B cell (primary cell): ENCODE measurements at regions not wholly inside any gene's neighbourhood (a gene's known extent, or its start where the extent isn't known, plus 50 kb on each side); places are given as distances from the start of the nearest gene placed in this dataset.

Source experiments
- ATAC-seq: fragments of 200-7000 bp; cut with Tn5 transposase; one replicate; pipeline ENCODE4 v1.10.0; 2021; ENCODE audit warnings: low read depth, mild to moderate bottlenecking, moderate number of reproducible peaks, moderate library complexity
- CTCF ChIA-PET: fragments of 350-600 bp; sonication (Branson Sonifier 250); formaldehyde crosslinking; loops from one replicate; lab custom pipeline; 2021; ENCODE audit warnings: antibody characterized with exemption, inconsistent platforms; lab: Charles Lee
- POLR2A ChIA-PET: fragments of 350-600 bp; sonication (Branson Sonifier 250); formaldehyde crosslinking; loops from one replicate; lab custom pipeline; 2021; ENCODE audit warnings: antibody characterized with exemption; lab: Charles Lee
- DNase-seq: peaks from one replicate; pipeline ENCODE4 v3.0.0; 2013
- H2AFZ ChIP-seq: 2 replicates; pipeline ENCODE4 v1.6.1; 2012; ENCODE audit warnings: mild to moderate bottlenecking, low read depth, low read length; ENCODE audit not compliant: insufficient read depth, poor library complexity, severe bottlenecking
- H3K27ac ChIP-seq, 2 donors: 1 replicate in 1 of 2; 2 replicates in 1 of 2; pipeline ENCODE4 v1.5.1; 2012 to 2013; ENCODE audit warnings: low read length in 2 of 2, mild to moderate bottlenecking in 2 of 2, moderate library complexity in 1 of 2
- H3K27me3 ChIP-seq, 4 experiments: fragments of 200-600 bp in 1 of 4; sonication (generic) in 1 of 4; replicated peaks in 1 of 4; 1 replicate in 2 of 4; 2 replicates in 2 of 4; pipeline versions ENCODE4 v1.6.1 to v1.7.0; 2013 to 2016; ENCODE audit warnings: low read length in 3 of 4, mild to moderate bottlenecking in 2 of 4, mixed read lengths in 1 of 4, moderate library complexity in 1 of 4; ENCODE audit not compliant: insufficient read depth in 4 of 4, control insufficient read depth in 3 of 4; ENCODE audit errors: control extremely low read depth in 1 of 4
- H3K36me3 ChIP-seq, 2 experiments: replicated peaks in 1 of 2; 1 replicate in 1 of 2; 2 replicates in 1 of 2; pipeline versions ENCODE4 v1.6.1 to v1.7.1; 2013; ENCODE audit warnings: low read length in 1 of 2; ENCODE audit not compliant: insufficient read depth in 2 of 2, control insufficient read depth in 1 of 2; ENCODE audit errors: control extremely low read depth in 1 of 2, extremely low read depth in 1 of 2
- H3K4me1 ChIP-seq, 2 donors: fragments of 200-600 bp in 1 of 2; sonication (generic) in 1 of 2; 1 replicate in 1 of 2; 2 replicates in 1 of 2; pipeline versions ENCODE4 v1.5.1 to v1.6.1; 2013 to 2017; ENCODE audit warnings: low read length in 2 of 2; ENCODE audit not compliant: control insufficient read depth in 2 of 2, insufficient read depth in 2 of 2
- H3K4me2 ChIP-seq: replicated peaks from 2 replicates; pipeline ENCODE3; 2012; ENCODE audit warnings: mild to moderate bottlenecking, low read depth, low read length; ENCODE audit not compliant: poor library complexity, severe bottlenecking
- H3K4me3 ChIP-seq, 5 experiments: fragments of 200-600 bp in 1 of 5; sonication (generic) in 1 of 5; 1 replicate in 3 of 5; 2 replicates in 2 of 5; pipeline versions ENCODE4 v1.5.1 to v1.7.0; 2011 to 2016; ENCODE audit warnings: low read length in 4 of 5, mild to moderate bottlenecking in 4 of 5, low read depth in 2 of 5, control low read depth in 1 of 5, moderate library complexity in 1 of 5; ENCODE audit not compliant: insufficient read depth in 1 of 5; ENCODE audit errors: control extremely low read depth in 1 of 5, extremely low read depth in 1 of 5
- H3K79me2 ChIP-seq: fragments of 200-600 bp; sonication (generic); one replicate; pipeline ENCODE4 v1.6.0; 2016; ENCODE audit warnings: low read length; ENCODE audit not compliant: control insufficient read depth, insufficient read depth
- H3K9ac ChIP-seq: fragments of 200-600 bp; sonication (generic); 2 replicates; pipeline ENCODE4 v1.6.1; 2017; ENCODE audit warnings: mild to moderate bottlenecking, low read length, moderate library complexity
- H3K9me3 ChIP-seq, 3 donors: one replicate each; pipeline versions ENCODE4 v1.6.1 to v1.7.1; 2013; ENCODE audit warnings: low read length in 2 of 3; ENCODE audit not compliant: control insufficient read depth in 2 of 3, insufficient read depth in 1 of 3; ENCODE audit errors: control extremely low read depth in 1 of 3
- H4K20me1 ChIP-seq: 2 replicates; pipeline ENCODE4 v1.6.0; 2012; ENCODE audit warnings: mild to moderate bottlenecking, low read length; ENCODE audit not compliant: insufficient read depth, control insufficient read depth, poor library complexity, severe bottlenecking
- H3K27ac Mint-ChIP-seq: one replicate; pipeline ENCODE4 v1.8.0; 2021; ENCODE audit warnings: mixed read lengths
- H3K27me3 Mint-ChIP-seq: one replicate; pipeline ENCODE4 v1.8.0; 2021; ENCODE audit warnings: mixed read lengths
- H3K4me1 Mint-ChIP-seq: one replicate; pipeline ENCODE4 v1.8.0; 2021; ENCODE audit warnings: mixed read lengths
- H3K4me3 Mint-ChIP-seq: one replicate; pipeline ENCODE4 v1.8.0; 2021; ENCODE audit warnings: mixed read lengths
- H3K9me3 Mint-ChIP-seq: one replicate; pipeline ENCODE4 v1.8.0; 2022; ENCODE audit warnings: mixed read lengths; ENCODE audit not compliant: insufficient read depth
- EZH2 ChIP-seq: IDR thresholded peaks from 2 replicates; pipeline ENCODE4 v1.6.1; 2012; ENCODE audit warnings: borderline replicate concordance, low read depth, mild to moderate bottlenecking, moderate library complexity, low read length; ENCODE audit not compliant: insufficient read depth, poor library complexity, severe bottlenecking
- WGBS: methylation state at CpG from one replicate; pipeline ENCODE4 v1.1.5; 2013; ENCODE audit warnings: missing lambda C conversion rate; ENCODE audit not compliant: insufficient coverage; 5-methylcytosine and 5-hydroxymethylcytosine counted together
- intact Hi-C: fragments of 100-400 bp; cut with micrococcal nuclease; formaldehyde crosslinking; loops from one replicate; pipeline ENCODE4 v1.10.0; 2022
- TF ChIP-seq, protein P1 (sequence below): fragments of 200-600 bp; IDR thresholded peaks from one replicate; pipeline ENCODE4 v1.8.0; 2022; ENCODE audit warnings: antibody characterized with exemption, mild to moderate bottlenecking

DNA sequence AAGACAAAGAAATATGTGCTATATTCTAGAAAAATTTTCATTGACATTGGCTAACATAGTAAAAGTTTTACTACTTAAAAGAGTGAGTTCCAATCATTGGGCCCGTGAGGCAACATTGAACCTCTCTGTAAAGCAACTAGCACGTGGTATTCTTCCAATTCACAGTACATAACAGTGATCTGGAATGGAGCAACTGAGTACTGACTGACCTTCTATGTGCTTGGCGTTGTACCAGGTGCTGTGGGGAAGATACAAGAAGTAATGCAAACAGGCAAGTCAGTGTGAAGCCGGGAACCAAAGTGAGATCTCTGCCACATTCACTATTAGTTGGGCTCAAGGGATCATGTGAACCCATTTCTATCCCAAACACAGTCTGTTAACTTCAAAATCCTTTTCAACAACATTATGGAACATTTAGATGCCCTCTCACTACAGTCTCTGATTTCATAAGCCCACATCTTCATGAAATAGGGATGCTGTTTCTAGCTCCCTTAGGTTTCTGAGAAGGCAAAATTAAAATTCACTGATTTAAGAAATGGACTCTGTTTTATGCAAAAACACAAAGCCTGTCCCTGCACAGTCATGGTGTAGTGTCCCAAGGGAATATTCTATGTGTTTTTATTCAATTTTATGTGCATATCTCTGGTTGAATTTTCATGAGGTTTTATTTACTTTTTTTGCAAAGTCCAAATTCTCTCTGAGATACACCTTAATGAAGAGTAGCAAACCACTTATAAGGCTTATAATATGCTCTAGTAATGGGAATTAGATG, 61.8 kb upstream of the NCAM1 start:
- no peak overlapping the region for H3K9ac ChIP-seq
- H3K36me3 ChIP-seq = no peaks in the 10 kb centered on the region
- peaks cover 0 to 4% (median 0%) of the 10 kb centered on the region in 3 donors for H3K9me3 ChIP-seq
- H3K27ac Mint-ChIP-seq = no peak overlapping the region
- intact Hi-C loops = no loop called here
- ChIA-PET POLR2A (no interaction called here), CTCF (no interaction called here)
- TF ChIP-seq, protein P1, sequence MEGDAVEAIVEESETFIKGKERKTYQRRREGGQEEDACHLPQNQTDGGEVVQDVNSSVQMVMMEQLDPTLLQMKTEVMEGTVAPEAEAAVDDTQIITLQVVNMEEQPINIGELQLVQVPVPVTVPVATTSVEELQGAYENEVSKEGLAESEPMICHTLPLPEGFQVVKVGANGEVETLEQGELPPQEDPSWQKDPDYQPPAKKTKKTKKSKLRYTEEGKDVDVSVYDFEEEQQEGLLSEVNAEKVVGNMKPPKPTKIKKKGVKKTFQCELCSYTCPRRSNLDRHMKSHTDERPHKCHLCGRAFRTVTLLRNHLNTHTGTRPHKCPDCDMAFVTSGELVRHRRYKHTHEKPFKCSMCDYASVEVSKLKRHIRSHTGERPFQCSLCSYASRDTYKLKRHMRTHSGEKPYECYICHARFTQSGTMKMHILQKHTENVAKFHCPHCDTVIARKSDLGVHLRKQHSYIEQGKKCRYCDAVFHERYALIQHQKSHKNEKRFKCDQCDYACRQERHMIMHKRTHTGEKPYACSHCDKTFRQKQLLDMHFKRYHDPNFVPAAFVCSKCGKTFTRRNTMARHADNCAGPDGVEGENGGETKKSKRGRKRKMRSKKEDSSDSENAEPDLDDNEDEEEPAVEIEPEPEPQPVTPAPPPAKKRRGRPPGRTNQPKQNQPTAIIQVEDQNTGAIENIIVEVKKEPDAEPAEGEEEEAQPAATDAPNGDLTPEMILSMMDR = no peak
- no peak for TF ChIP-seq EZH2
- DNase-seq (no peak), ATAC-seq (no peak)
- H3K27ac ChIP-seq = no peak overlapping the region
- H3K4me2 ChIP-seq = no peak overlapping the region
- H2AFZ ChIP-seq = no peak overlapping the region
- no peaks in the 10 kb centered on the region for H3K4me1 ChIP-seq
- H4K20me1 ChIP-seq = no peaks in the 10 kb centered on the region
- no peaks in the 10 kb centered on the region for H3K9me3 Mint-ChIP-seq
- no peaks in the 10 kb centered on the region for H3K27me3 ChIP-seq
- no peaks in the 10 kb centered on the region for H3K79me2 ChIP-seq
- H3K4me3 Mint-ChIP-seq = no peak overlapping the region
- no peak overlapping the region for H3K4me3 ChIP-seq
- H3K4me1 Mint-ChIP-seq = no peaks in the 10 kb centered on the region
- no peaks in the 10 kb centered on the region for H3K27me3 Mint-ChIP-seq
- WGBS = 77% methylated on average over 3 of the region's 4 CpGs

DNA sequence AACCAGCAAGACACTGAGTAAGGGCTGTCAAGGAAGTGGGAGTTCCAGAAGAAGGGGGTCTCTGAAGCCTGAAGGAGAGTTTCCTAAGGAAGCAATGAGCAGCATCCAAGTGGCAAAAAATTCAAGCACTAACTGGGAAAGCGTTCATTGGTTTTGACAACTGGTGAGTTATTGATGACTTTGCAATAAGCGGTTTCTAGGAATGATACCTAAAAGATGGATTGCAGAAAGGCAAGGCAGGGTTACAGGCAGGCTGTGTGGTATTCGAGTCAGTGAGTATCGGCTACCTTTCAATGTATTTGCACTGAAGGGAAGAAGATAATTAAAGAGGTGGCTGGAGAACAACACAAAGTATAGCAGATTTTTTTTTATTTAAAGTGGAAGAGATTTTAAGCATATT, 59.3 kb upstream of the NCAM1 start:
- 95% methylated on average over 3 of the region's 4 CpGs for WGBS
- Histone ChIP-seq H3K79me2 (no peaks in the 10 kb centered on the region), H3K27me3 (no peaks in the 10 kb centered on the region), H3K4me1 (no peaks in the 10 kb centered on the region), H4K20me1 (no peaks in the 10 kb centered on the region), H2AFZ (no peak overlapping the region), H3K4me2 (no peak overlapping the region), H3K4me3 (no peak overlapping the region), H3K36me3 (no peaks in the 10 kb centered on the region), H3K27ac (no peak overlapping the region), H3K9ac (no peak overlapping the region), H3K9me3 (peaks cover 0 to 4% (median 0%) of the 10 kb centered on the region in 3 donors)
- no peaks in the 10 kb centered on the region for H3K9me3 Mint-ChIP-seq
- TF ChIP-seq EZH2 = no peak
- TF ChIP-seq, protein P1 = no peak
- no peaks in the 10 kb centered on the region for H3K4me1 Mint-ChIP-seq
- DNase-seq (no peak), ATAC-seq (no peak)
- H3K4me3 Mint-ChIP-seq = no peak overlapping the region
- intact Hi-C loops = no loop called here
- ChIA-PET POLR2A (no interaction called here), CTCF (no interaction called here)
- no peak overlapping the region for H3K27ac Mint-ChIP-seq
- no peaks in the 10 kb centered on the region for H3K27me3 Mint-ChIP-seq
